ENCODE measurements at regions not wholly inside any gene's neighbourhood (a gene's known extent, or its start where the extent isn't known, plus 50 kb on each side); places are given as distances from the start of the nearest gene placed in this dataset.

DNA sequence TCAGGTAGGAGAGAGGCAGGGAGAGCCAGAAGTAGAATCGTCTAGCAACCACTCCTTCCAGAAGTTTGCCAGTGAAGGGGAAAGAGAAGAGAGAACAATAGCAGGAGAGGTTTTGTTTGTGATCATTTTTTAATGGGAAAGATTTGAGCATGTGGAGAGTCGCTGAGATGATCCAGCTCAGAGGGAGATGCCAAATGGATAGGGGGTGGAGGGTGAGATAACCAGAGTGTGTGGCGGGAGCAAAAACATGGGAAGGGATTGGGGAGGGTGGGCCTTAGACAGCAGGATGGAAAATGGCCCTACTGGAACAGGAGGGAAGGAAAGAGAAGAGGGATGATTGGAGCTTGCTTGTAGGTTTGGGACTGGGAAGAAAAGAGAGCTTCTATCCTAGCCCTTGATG lies 269.8 kb downstream of the GLI2 start:
- H3K36me3 ChIP-seq (ENCODE audit: insufficient read depth, low read length): no peaks in the 10 kb centered on the region
- no peaks in the 10 kb centered on the region for H3K4me1 ChIP-seq (ENCODE audit: insufficient read depth, low read length)
- H3K9me3 ChIP-seq (ENCODE audit: insufficient read depth, low read depth, low read length): no peaks in the 10 kb centered on the region
- no peak for DNase-seq (ENCODE audit: low read depth)
- H4K20me1 ChIP-seq (ENCODE audit: insufficient read depth, low read length): no peaks in the 10 kb centered on the region
- peaks cover 14% of the 10 kb centered on the region for H3K9me3 Mint-ChIP-seq (ENCODE audit: unreplicated experiment)
- H3K27ac Mint-ChIP-seq (ENCODE audit: unreplicated experiment): no peak overlapping the region
- no peaks in the 10 kb centered on the region for H3K27me3 ChIP-seq (ENCODE audit: insufficient read depth, low read length)
- TF ChIP-seq EZH2 (IDR thresholded peaks at IDR 0.05; ENCODE audit: insufficient read depth, low read length): no peak
- TF ChIP-seq, protein P1, sequence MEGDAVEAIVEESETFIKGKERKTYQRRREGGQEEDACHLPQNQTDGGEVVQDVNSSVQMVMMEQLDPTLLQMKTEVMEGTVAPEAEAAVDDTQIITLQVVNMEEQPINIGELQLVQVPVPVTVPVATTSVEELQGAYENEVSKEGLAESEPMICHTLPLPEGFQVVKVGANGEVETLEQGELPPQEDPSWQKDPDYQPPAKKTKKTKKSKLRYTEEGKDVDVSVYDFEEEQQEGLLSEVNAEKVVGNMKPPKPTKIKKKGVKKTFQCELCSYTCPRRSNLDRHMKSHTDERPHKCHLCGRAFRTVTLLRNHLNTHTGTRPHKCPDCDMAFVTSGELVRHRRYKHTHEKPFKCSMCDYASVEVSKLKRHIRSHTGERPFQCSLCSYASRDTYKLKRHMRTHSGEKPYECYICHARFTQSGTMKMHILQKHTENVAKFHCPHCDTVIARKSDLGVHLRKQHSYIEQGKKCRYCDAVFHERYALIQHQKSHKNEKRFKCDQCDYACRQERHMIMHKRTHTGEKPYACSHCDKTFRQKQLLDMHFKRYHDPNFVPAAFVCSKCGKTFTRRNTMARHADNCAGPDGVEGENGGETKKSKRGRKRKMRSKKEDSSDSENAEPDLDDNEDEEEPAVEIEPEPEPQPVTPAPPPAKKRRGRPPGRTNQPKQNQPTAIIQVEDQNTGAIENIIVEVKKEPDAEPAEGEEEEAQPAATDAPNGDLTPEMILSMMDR (IDR thresholded peaks at IDR 0.05; ENCODE audit: insufficient read depth, low read depth, low read length): no peak
- H3K79me2 ChIP-seq (ENCODE audit: insufficient read depth, low read length): no peaks in the 10 kb centered on the region
- no peak overlapping the region for H3K27ac ChIP-seq (ENCODE audit: low read depth, low read length)
- FAIRE-seq: no peak
- H3K9ac ChIP-seq (ENCODE audit: low read length): no peak overlapping the region
- no peak overlapping the region for H3K4me3 ChIP-seq (ENCODE audit: insufficient read depth, low read depth, low read length)
- H2AFZ ChIP-seq (ENCODE audit: low read depth, low read length): no peak overlapping the region
- peaks cover 51% of the 10 kb centered on the region for H3K27me3 Mint-ChIP-seq (ENCODE audit: low read depth, unreplicated experiment)
- H3K36me3 Mint-ChIP-seq (ENCODE audit: low read depth, unreplicated experiment): no peaks in the 10 kb centered on the region
- peaks cover 4% of the 10 kb centered on the region for H3K4me1 Mint-ChIP-seq (ENCODE audit: low read depth, unreplicated experiment)
- no peak overlapping the region for H3K4me3 Mint-ChIP-seq (ENCODE audit: unreplicated experiment)
- H3K4me2 ChIP-seq (ENCODE audit: low read length): no peak overlapping the region

DNA sequence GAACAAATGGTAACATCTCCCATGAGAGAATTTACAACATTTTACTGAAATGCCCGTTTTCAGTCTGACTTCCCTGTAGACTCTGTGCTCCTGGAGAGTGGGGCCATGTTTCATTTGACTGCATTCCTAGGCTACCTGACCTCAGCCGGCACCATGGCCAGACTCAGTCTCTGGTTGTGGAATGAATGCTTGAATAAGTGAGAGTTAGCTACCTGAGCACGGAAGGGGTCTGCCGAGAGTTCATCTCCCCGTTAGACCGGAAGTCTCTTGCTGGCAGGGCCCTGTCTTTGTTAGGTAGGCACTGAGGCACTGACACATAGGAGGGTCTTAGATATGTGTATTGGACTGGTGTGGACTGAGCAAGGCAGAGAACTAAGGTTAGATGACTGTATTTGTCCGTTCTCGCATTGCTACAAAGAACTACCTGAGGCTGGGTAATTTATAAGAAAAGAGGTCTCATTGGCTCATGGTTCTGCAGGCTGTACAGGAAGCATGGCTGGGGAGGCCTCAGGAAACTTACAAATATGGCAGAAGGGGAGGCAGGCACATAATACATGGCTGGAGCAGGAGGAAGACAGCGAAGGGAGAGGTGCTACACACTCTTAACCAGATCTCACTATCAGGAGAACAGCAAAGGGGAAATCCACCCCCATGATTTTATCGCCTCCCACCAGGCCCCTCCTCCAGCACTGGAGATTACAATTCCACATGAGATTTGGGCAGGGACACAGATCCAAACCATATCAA lies 271.2 kb downstream of the GLI2 start:
- H3K9me3 Mint-ChIP-seq (ENCODE audit: unreplicated experiment): peaks cover 15% of the 10 kb centered on the region
- peaks cover 42% of the 10 kb centered on the region for H3K27me3 Mint-ChIP-seq (ENCODE audit: low read depth, unreplicated experiment)
- DNase-seq (ENCODE audit: low read depth) (no peak), FAIRE-seq (no peak)
- Histone ChIP-seq H3K79me2 (ENCODE audit: insufficient read depth, low read length) (no peaks in the 10 kb centered on the region), H3K27ac (ENCODE audit: low read depth, low read length) (no peak overlapping the region), H3K4me3 (ENCODE audit: insufficient read depth, low read depth, low read length) (no peak overlapping the region), H3K9ac (ENCODE audit: low read length) (no peak overlapping the region), H3K4me1 (ENCODE audit: insufficient read depth, low read length) (no peaks in the 10 kb centered on the region), H2AFZ (ENCODE audit: low read depth, low read length) (no peak overlapping the region), H3K27me3 (ENCODE audit: insufficient read depth, low read length) (no peaks in the 10 kb centered on the region), H3K36me3 (ENCODE audit: insufficient read depth, low read length) (no peaks in the 10 kb centered on the region), H3K4me2 (ENCODE audit: low read length) (no peak overlapping the region), H4K20me1 (ENCODE audit: insufficient read depth, low read length) (no peaks in the 10 kb centered on the region), H3K9me3 (ENCODE audit: insufficient read depth, low read depth, low read length) (no peaks in the 10 kb centered on the region)
- no peaks in the 10 kb centered on the region for H3K36me3 Mint-ChIP-seq (ENCODE audit: low read depth, unreplicated experiment)
- H3K4me3 Mint-ChIP-seq (ENCODE audit: unreplicated experiment): no peak overlapping the region
- H3K27ac Mint-ChIP-seq (ENCODE audit: unreplicated experiment): no peak overlapping the region
- H3K4me1 Mint-ChIP-seq (ENCODE audit: low read depth, unreplicated experiment): peaks cover 4% of the 10 kb centered on the region
- TF ChIP-seq, protein P1 (IDR thresholded peaks at IDR 0.05; ENCODE audit: insufficient read depth, low read depth, low read length): no peak
- no peak for TF ChIP-seq EZH2 (IDR thresholded peaks at IDR 0.05; ENCODE audit: insufficient read depth, low read length)

DNA sequence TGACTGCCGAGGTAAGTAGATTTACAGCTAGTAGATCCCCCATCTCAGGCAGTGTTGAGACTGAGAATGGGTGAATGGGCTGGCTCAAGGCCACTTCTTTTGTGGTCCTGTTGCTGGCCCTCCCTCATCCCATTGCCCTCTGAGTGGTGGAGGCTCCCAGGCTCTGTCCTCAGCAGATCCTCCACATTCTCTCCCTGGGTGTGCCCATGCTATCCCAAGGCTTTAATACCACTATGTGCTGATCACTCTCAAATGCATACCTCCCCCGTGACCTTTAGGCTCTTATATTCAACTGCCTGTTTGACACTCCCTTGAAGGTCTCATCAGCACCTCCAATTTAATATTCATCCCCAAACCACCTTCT lies 271.8 kb downstream of the GLI2 start:
- Mint-ChIP-seq H3K4me1 (ENCODE audit: low read depth, unreplicated experiment) (peaks cover 4% of the 10 kb centered on the region), H3K27me3 (ENCODE audit: low read depth, unreplicated experiment) (peaks cover 38% of the 10 kb centered on the region), H3K27ac (ENCODE audit: unreplicated experiment) (no peak overlapping the region), H3K9me3 (ENCODE audit: unreplicated experiment) (peaks cover 15% of the 10 kb centered on the region), H3K4me3 (ENCODE audit: unreplicated experiment) (no peak overlapping the region), H3K36me3 (ENCODE audit: low read depth, unreplicated experiment) (no peaks in the 10 kb centered on the region)
- H3K27me3 ChIP-seq (ENCODE audit: insufficient read depth, low read length): no peaks in the 10 kb centered on the region
- no peak overlapping the region for H3K27ac ChIP-seq (ENCODE audit: low read depth, low read length)
- H3K4me1 ChIP-seq (ENCODE audit: insufficient read depth, low read length): no peaks in the 10 kb centered on the region
- H3K4me3 ChIP-seq (ENCODE audit: insufficient read depth, low read depth, low read length): no peak overlapping the region
- DNase-seq (ENCODE audit: low read depth) (no peak), FAIRE-seq (no peak)
- no peaks in the 10 kb centered on the region for H3K79me2 ChIP-seq (ENCODE audit: insufficient read depth, low read length)
- no peak overlapping the region for H3K4me2 ChIP-seq (ENCODE audit: low read length)
- no peaks in the 10 kb centered on the region for H4K20me1 ChIP-seq (ENCODE audit: insufficient read depth, low read length)
- no peak overlapping the region for H3K9ac ChIP-seq (ENCODE audit: low read length)
- TF ChIP-seq EZH2 (IDR thresholded peaks at IDR 0.05; ENCODE audit: insufficient read depth, low read length): no peak
- TF ChIP-seq, protein P1 (IDR thresholded peaks at IDR 0.05; ENCODE audit: insufficient read depth, low read depth, low read length): no peak
- H3K36me3 ChIP-seq (ENCODE audit: insufficient read depth, low read length): no peaks in the 10 kb centered on the region
- no peaks in the 10 kb centered on the region for H3K9me3 ChIP-seq (ENCODE audit: insufficient read depth, low read depth, low read length)
- no peak overlapping the region for H2AFZ ChIP-seq (ENCODE audit: low read depth, low read length)
